ENCODE measurements at regions not wholly inside any gene's neighbourhood (a gene's known extent, or its start where the extent isn't known, plus 50 kb on each side); places are given as distances from the start of the nearest gene placed in this dataset.

- Mint-ChIP-seq H3K9me3 (ENCODE audit: unreplicated experiment) (peaks cover 4% of the 10 kb centered on the region), H3K4me1 (ENCODE audit: low read depth, unreplicated experiment) (no peaks in the 10 kb centered on the region), H3K27ac (ENCODE audit: unreplicated experiment) (no peak overlapping the region), H3K27me3 (ENCODE audit: unreplicated experiment) (no peaks in the 10 kb centered on the region), H3K4me3 (ENCODE audit: unreplicated experiment) (no peak overlapping the region), H3K36me3 (ENCODE audit: unreplicated experiment) (peaks cover 20% of the 10 kb centered on the region)
- TF ChIP-seq CTCF (IDR thresholded peaks at IDR 0.05; ENCODE audit: partially characterized antibody, unreplicated experiment), result no peak
- no peak for DNase-seq
Observed at GRCh38 chr6:106778943-106779342, 149.6 kb downstream of the QRSL1 start.

- Mint-ChIP-seq H3K9me3 (ENCODE audit: unreplicated experiment) (peaks cover under 1% of the 10 kb centered on the region), H3K4me1 (ENCODE audit: low read depth, unreplicated experiment) (peaks cover 4% of the 10 kb centered on the region), H3K27ac (ENCODE audit: unreplicated experiment) (no peak overlapping the region), H3K36me3 (ENCODE audit: unreplicated experiment) (peaks cover 7% of the 10 kb centered on the region), H3K4me3 (ENCODE audit: unreplicated experiment) (no peak overlapping the region), H3K27me3 (ENCODE audit: unreplicated experiment) (no peaks in the 10 kb centered on the region)
- no peak for TF ChIP-seq CTCF (IDR thresholded peaks at IDR 0.05; ENCODE audit: partially characterized antibody, unreplicated experiment)
- no peak for DNase-seq
Observed at GRCh38 chr6:106773996-106774629, 144.7 kb downstream of the QRSL1 start.

- Mint-ChIP-seq H3K27me3 (ENCODE audit: unreplicated experiment) (no peaks in the 10 kb centered on the region), H3K36me3 (ENCODE audit: unreplicated experiment) (peaks cover under 1% of the 10 kb centered on the region), H3K9me3 (ENCODE audit: unreplicated experiment) (no peaks in the 10 kb centered on the region), H3K4me1 (ENCODE audit: low read depth, unreplicated experiment) (peaks cover 4% of the 10 kb centered on the region), H3K4me3 (ENCODE audit: unreplicated experiment) (no peak overlapping the region), H3K27ac (ENCODE audit: unreplicated experiment) (no peak overlapping the region)
- TF ChIP-seq CTCF (IDR thresholded peaks at IDR 0.05; ENCODE audit: partially characterized antibody, unreplicated experiment), result no peak
- no peak for DNase-seq
Observed at GRCh38 chr6:106773522-106773921, 144.1 kb downstream of the QRSL1 start.

GRCh38 chr6:106772270-106773142 is 143.1 kb downstream of the QRSL1 start:
- Mint-ChIP-seq H3K27me3 (ENCODE audit: unreplicated experiment) (no peaks in the 10 kb centered on the region), H3K9me3 (ENCODE audit: unreplicated experiment) (no peaks in the 10 kb centered on the region), H3K4me1 (ENCODE audit: low read depth, unreplicated experiment) (peaks cover 4% of the 10 kb centered on the region), H3K4me3 (ENCODE audit: unreplicated experiment) (peak overlapping the region; percentile 6), H3K27ac (ENCODE audit: unreplicated experiment) (no peak overlapping the region), H3K36me3 (ENCODE audit: unreplicated experiment) (no peaks in the 10 kb centered on the region)
- no peak for TF ChIP-seq CTCF (IDR thresholded peaks at IDR 0.05; ENCODE audit: partially characterized antibody, unreplicated experiment)
- DNase-seq, result no peak

- H3K4me1 Mint-ChIP-seq (ENCODE audit: low read depth, unreplicated experiment), result peaks cover 4% of the 10 kb centered on the region
- H3K9me3 Mint-ChIP-seq (ENCODE audit: unreplicated experiment), result no peaks in the 10 kb centered on the region
Observed at GRCh38 chr6:106771822-106772221, 142.4 kb downstream of the QRSL1 start.

More at GRCh38 chr6:106771822-106772221, 142.4 kb downstream of the QRSL1 start:
- no peak overlapping the region for H3K27ac Mint-ChIP-seq (ENCODE audit: unreplicated experiment)
- no peak for DNase-seq
- TF ChIP-seq CTCF (IDR thresholded peaks at IDR 0.05; ENCODE audit: partially characterized antibody, unreplicated experiment), result no peak
- H3K36me3 Mint-ChIP-seq (ENCODE audit: unreplicated experiment), result no peaks in the 10 kb centered on the region
- peak overlapping the region; percentile 6 for H3K4me3 Mint-ChIP-seq (ENCODE audit: unreplicated experiment)
- H3K27me3 Mint-ChIP-seq (ENCODE audit: unreplicated experiment), result no peaks in the 10 kb centered on the region
